GM12891 (cell line): ENCODE measurements at regions not wholly inside any gene's neighbourhood (a gene's known extent, or its start where the extent isn't known, plus 50 kb on each side); places are given as distances from the start of the nearest gene placed in this dataset.

Experiments used
- PAX5 ChIP-seq: IDR thresholded peaks from 2 replicates; pipeline ENCODE4 v1.6.1; 2011; ENCODE audit warnings: low read length, moderate library complexity, mild to moderate bottlenecking; ENCODE audit not compliant: insufficient read depth, severe bottlenecking
- POLR2A ChIP-seq: IDR thresholded peaks from 2 replicates; pipeline ENCODE4 v1.6.1; 2011; ENCODE audit warnings: low read depth, low read length, control low read depth
- POLR2AphosphoS5 ChIP-seq: IDR thresholded peaks from 2 replicates; pipeline ENCODE4 v1.6.1; 2011; ENCODE audit warnings: low read depth, low read length, control low read depth

- TF ChIP-seq PAX5 (no peak), POLR2A (no peak), POLR2AphosphoS5 (no peak)
Measured at GRCh38 chr17:79242873-79243602, 168.4 kb downstream of the ENGASE start.
